Renal cortical epithelial cell (primary cell): ENCODE measurements at regions not wholly inside any gene's neighbourhood (a gene's known extent, or its start where the extent isn't known, plus 50 kb on each side); places are given as distances from the start of the nearest gene placed in this dataset.

ENCODE experiments used
- DNase-seq: peaks from one replicate; pipeline ENCODE4 v3.0.0-alpha.2; 2011; ENCODE audit warnings: low read depth

DNA sequence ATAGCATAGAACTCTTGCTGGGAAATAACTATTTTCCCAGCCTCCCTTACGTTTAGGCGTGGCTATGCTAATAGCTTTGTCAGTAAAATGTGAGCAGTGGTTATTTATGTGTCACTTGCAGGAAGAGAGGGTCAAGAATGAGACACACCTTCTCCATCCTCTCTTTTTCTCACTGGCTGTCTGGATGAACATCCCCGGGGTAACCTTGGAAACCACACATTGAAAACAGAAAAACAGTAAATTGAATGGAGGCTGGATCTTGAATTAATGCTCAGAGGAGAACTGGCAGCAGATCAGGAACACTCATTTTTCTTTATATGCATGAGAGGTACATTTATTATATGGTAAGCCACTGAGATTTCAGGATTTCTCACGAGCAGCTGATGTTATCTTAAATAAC, 127.6 kb downstream of the DNAJB9 start:
- DNase-seq = no peak

GRCh38 chr7:108711611-108712010, 141.9 kb downstream of the DNAJB9 start:
- DNase-seq = no peak

- no peak for DNase-seq
Measured at GRCh38 chr7:108716783-108717182, 147.1 kb downstream of the DNAJB9 start.

GRCh38 chr7:108717781-108718180, 148.1 kb downstream of the DNAJB9 start:
- DNase-seq = no peak

DNA sequence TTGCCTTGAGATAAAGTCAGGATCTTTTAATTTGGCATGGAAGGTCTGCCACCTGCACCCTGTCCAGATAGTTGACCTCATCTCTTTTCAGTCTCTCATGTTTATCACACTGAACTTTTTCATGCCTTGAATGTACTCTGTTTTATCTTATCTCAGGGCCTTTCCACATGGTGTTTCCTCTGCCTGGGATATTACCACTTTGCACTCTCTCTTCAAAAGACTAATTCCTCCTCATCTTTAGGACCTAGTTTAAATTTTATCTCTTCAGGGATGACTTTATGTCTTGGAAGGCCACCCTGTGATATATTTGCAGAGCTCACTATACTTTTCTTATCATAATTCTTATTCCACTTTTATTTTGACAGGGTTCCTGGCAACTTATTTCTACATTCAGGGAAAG, 150.0 kb downstream of the DNAJB9 start:
- no peak for DNase-seq

DNA sequence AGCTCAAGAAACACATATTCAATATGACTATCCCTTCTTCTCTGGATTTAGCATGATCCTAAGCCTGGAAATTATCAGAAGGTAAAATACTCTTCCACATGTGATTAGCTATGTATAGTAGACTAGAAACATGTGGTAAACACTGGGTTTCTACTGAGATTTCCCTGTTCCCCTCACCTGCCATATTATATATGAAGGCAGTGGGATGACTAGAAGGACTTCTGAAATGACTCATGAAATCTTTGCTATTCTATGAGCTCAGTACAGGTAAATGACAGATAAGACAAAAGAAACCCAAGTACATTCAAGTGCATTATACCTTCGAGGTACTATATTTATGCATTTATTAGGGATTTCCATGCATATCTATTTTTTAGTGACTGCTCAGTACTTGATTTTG, 152.9 kb downstream of the DNAJB9 start:
- DNase-seq = no peak

DNA sequence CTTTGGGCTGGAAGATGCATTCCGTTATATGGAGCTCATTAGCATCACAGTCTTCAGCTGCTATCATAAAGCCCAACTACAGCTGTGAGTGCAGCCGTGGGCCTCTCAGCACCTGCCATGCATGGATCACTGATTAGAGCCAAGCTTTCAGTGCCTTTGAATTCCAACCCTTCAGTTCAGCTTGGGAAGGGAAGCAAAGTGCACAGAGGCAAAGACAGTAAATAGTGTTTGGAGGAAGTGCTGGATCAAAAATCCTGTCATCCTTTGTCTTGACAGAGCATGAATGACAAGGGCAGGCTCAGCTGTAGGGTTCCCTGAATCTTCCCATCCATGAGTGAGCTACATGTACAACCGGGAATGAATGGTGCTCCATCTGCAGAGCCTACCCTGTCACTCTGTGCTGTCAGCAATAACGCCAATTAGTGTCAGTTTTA, 153.7 kb downstream of the DNAJB9 start:
- no peak for DNase-seq

DNA sequence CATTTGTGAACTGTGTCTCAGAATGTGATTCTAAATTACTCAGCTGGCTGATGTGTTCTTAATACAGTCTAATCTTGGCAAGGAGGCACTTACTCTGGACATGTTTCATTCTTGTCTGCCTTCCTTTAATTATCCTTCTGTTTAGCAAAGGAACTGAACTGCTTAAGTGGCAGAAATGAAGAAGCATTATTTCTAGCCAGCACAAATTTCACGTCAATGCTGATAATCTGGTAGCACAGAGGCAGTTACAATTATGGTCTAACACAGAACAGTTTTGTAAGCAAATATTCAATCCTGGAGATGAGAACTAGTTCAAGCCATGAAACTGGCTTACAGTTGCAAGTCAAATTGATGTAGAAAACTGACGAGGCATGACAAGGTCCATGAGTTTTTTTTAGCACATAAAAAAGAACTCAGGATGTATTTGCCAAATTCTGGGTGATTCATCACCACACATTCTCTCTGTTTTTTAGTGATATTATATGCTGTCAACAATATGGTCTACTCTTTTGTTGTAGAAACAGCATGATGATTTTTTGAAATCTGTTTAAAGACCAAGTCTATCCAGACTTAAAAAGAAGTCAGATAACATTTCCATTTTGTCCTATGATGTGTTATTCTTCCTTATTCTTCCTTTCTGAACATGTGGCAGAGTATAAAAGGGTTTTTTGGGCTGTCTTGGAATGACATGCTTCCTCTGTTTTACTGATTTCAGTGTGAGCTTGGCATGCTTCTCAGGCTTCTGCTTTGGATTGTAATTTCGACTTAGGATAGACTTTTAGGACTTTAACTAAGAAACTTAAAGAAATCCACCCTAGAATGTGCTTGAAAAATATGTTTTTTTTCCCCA, 154.8 kb downstream of the DNAJB9 start:
- no peak for DNase-seq

DNA sequence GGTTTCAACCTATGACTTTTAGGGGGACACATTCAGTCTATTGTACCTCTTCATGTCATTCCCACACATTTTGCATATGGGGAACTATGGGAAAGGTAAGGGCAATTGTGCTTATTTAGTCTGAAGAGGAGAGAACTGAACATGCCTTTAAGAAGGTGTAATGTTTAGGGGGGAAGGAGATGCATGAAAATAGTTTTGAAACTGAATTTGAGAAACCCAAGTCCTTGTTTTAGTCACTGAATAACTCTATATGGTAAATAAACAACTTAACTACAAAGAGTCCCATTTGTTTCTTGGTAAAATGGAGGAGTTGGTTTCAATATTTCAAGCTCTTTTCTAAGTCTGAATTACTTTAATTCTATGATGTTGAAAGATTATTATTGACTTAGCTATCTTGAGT, 166.1 kb downstream of the DNAJB9 start:
- DNase-seq = no peak

- DNase-seq = no peak
Measured at GRCh38 chr7:108736221-108736891, 166.7 kb downstream of the DNAJB9 start.

- DNase-seq = no peak
Measured at GRCh38 chr7:108770981-108771745, 201.5 kb downstream of the DNAJB9 start.

- no peak for DNase-seq
Measured at GRCh38 chr7:108771853-108772252, 202.2 kb downstream of the DNAJB9 start.

GRCh38 chr7:108777966-108778365, 208.3 kb downstream of the DNAJB9 start:
- DNase-seq = no peak

GRCh38 chr7:108789451-108789850, 219.8 kb downstream of the DNAJB9 start:
- no peak for DNase-seq

DNA sequence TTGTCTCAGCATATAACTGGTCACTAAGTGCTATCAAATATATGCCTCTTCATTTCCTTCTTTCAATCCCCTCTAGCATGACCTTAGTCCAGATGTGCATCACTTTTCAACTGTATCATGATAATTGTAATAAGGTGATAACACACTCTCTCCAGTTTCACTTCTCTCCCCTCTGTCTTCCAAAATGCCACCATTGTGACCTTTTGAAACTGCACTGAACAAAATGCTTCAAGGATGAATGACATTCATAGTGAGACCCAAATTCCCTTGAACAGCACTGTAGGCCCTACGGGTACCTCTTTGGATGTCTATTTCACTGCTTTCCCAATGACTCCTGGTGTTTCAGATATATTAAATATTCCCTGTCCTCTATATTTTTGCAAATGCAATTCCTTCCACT, 224.8 kb downstream of the DNAJB9 start:
- DNase-seq = no peak

- DNase-seq = no peak
Measured at GRCh38 chr7:108802650-108803049, 233.0 kb downstream of the DNAJB9 start.

DNA sequence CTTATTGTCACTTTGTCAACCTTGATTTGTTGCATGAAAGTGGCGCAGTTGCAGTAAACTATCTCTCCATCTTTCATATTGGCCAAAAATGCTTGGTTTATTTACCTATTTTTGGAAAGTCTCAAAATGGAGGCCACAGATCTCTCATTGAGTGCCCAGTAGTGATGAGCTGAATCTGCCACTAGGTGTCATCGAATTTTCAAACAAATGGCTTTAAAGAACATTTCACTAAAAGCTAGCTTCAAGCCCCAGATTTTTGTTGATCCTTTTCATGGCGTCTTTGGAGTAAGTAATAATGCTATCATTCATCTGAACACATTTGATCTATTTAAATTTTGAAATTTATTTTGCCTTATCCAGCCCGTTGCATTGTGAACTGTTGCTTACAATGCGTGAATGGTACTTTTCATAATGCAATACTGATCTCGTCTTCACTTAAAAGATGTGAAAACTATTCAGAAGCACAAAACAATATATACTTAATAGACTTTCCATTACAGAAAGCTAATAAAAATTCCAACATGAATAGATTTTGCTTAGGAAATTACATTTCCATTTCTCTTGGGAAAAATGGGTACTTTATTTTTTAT, 236.2 kb downstream of the DNAJB9 start:
- DNase-seq = peak; percentile 35

GRCh38 chr7:108808549-108809266, 239.0 kb downstream of the DNAJB9 start:
- peak; percentile 48 for DNase-seq

DNA sequence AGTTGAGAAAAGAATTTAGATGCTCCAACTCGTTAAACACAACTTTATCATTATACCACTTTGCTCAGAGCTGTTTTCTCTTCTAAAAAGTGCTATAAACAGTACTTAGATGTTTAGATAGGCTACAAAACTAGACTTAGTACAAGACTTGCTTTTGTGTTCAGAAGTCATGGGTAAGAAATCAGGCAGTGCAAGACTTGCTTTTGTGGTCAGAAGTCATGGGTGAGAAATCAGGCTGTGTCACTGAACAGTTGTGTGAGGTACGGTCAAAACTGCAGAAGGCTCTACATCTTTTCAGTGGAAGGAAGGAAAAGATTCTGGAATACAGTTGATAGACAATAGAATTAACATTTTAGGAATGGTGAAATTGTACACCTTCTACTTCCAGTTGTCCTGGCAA, 239.7 kb downstream of the DNAJB9 start:
- peak; percentile 68 for DNase-seq

GRCh38 chr7:108810756-108811385, 241.2 kb downstream of the DNAJB9 start:
- DNase-seq = no peak
